Activated T-helper 1 cell treated with anti-CD3 and anti-CD28 coated beads, Interleukin-12 subunit alpha, Interleukin-12 subunit beta, Interleukin-2, Interleukin-4 antibody, amounts not matched to agents 30 ng/mL and 10 ng/mL and 1 ng/mL, durations not matched to agents 14 hours and 24 hours and 36 hours (primary cell): ENCODE measurements at regions not wholly inside any gene's neighbourhood (a gene's known extent, or its start where the extent isn't known, plus 50 kb on each side); places are given as distances from the start of the nearest gene placed in this dataset.

Experiments used
- DNase-seq: peaks from one replicate; pipeline ENCODE4 v3.0.0; 2021; ENCODE audit warnings: low spot score
- H3K27ac Mint-ChIP-seq: one replicate; pipeline ENCODE4 v1.8.0; 2021; ENCODE audit warnings: mild to moderate bottlenecking, mixed read lengths
- H3K27me3 Mint-ChIP-seq: one replicate; pipeline ENCODE4 v1.8.0; 2022; ENCODE audit warnings: mild to moderate bottlenecking, moderate library complexity, mixed read lengths; ENCODE audit not compliant: insufficient read depth
- H3K36me3 Mint-ChIP-seq: one replicate; pipeline ENCODE4 v1.8.0; 2021; ENCODE audit warnings: low read depth, mixed read lengths
- H3K4me1 Mint-ChIP-seq: one replicate; pipeline ENCODE4 v1.8.0; 2021; ENCODE audit warnings: low read depth, mixed read lengths
- H3K4me3 Mint-ChIP-seq: one replicate; pipeline ENCODE4 v1.8.0; 2021; ENCODE audit warnings: mild to moderate bottlenecking, moderate library complexity, mixed read lengths
- H3K9me3 Mint-ChIP-seq: one replicate; pipeline ENCODE4 v1.8.0; 2021; ENCODE audit warnings: mixed read lengths
- intact Hi-C: fragments of 100-400 bp; cut with micrococcal nuclease; formaldehyde crosslinking; loops from one replicate; pipeline ENCODE4 v1.15.1; 2024

DNA sequence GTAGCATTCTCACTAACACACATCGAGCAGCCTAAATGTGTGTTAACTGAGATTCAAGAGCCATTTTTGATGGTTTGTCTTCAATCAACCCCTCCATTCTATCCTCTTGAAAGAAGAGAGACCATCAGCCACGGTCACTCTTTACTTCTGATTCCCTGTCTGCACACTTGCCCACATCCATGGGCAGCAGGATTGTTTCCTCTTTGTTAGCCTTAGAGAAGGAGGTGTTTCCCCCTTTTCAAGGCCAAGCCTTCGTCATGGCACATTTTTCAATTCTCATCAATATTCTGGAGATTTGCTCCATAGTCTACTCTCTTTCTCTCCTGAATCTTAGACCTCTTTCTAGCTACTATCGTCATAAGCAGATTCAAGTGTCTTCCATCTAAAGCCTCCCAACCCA is 522.4 kb upstream of the NAALADL2 start:
- H3K4me3 Mint-ChIP-seq: no peak overlapping the region
- no peaks in the 10 kb centered on the region for H3K36me3 Mint-ChIP-seq
- no peaks in the 10 kb centered on the region for H3K4me1 Mint-ChIP-seq
- no peaks in the 10 kb centered on the region for H3K9me3 Mint-ChIP-seq
- DNase-seq: no peak
- no peak overlapping the region for H3K27ac Mint-ChIP-seq
- intact Hi-C loops: no loop called here
- H3K27me3 Mint-ChIP-seq: no peaks in the 10 kb centered on the region

DNA sequence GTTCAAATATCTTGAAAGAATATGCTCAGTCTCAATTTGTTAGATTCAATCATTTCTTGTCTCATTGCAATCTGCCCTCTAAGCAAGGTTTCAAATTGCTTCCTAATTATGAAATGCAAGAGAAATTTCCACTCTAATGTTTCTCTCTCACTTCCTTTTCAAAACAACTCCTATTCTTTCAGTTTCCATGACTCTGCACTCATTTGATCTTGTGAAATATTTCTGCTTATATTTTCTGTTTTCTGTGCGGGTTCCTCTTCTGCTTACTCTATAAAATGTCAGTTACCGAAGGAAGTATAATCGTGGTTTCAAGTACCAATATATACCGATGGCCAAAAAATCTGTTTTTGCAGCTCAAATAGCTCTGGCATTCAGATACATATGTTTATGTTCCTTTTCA is 521.9 kb upstream of the NAALADL2 start:
- Mint-ChIP-seq H3K4me1 (no peaks in the 10 kb centered on the region), H3K9me3 (no peaks in the 10 kb centered on the region), H3K27ac (no peak overlapping the region), H3K36me3 (no peaks in the 10 kb centered on the region), H3K4me3 (no peak overlapping the region), H3K27me3 (no peaks in the 10 kb centered on the region)
- intact Hi-C loops: no loop called here
- no peak for DNase-seq

DNA sequence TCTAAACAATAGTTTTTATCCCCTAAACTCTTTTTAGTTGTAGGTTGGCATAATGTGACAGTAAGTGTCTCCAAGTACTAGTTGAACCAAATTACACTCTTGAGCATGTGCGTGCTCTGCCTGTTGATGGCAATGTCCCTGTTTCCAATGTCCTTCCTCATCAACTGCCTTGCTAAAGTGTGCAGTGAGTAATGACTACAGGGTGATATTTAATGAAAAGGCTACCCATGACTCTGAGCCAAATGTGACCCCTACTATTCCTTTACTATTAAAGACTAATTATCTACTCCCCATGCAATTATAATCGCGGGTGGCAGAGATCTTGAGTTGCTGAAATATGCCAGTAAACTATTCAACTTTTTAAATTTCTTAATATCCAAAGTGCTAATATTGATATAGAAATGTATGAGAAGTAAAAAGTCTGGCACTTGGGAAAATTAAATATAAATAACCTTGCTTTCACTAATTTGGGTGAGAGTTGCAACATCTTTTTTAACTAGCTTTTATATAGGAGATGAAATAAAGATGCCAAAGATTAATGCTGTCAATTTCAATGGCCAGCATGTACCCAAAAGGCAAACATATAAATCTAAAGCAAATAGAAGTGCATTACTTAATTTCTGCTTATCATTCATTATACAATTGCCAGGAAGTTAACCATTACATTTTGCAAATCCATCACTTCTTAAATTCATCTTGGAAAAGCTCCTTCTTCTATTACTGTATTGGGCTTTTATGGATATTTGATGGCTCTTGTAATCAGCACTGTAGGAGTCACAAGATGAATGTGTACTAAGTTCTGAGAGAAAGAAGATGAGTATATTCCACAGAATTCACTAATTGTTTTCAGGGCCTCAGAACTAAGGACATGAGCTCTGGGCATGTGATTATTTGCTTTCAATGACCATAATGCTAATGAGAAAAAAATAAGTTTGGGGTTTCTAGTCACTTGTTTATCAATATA is 518.2 kb upstream of the NAALADL2 start:
- DNase-seq: no peak
- Mint-ChIP-seq H3K9me3 (no peaks in the 10 kb centered on the region), H3K4me3 (no peak overlapping the region), H3K27me3 (no peaks in the 10 kb centered on the region), H3K27ac (no peak overlapping the region), H3K36me3 (no peaks in the 10 kb centered on the region), H3K4me1 (no peaks in the 10 kb centered on the region)
- intact Hi-C loops: no loop called here

DNA sequence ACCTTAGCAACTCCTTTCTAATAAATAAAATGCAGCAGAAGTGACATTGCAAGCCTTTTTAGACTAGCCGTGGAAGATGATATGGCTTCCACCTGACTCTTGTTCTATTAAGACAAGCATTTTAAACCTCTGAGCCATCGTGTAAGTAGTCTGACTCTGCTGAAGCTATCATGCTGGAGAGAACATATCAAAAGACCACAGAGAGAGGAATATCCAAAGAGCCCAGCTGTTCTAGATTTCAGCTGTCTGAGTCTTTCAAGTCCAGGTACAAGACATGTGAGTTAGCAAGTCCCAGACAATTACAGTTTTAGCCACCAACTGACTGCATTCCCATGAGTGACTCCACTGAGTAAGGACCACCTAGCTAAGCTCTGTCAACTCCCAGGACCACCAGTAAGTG is 517.0 kb upstream of the NAALADL2 start:
- Mint-ChIP-seq H3K27ac (no peak overlapping the region), H3K27me3 (no peaks in the 10 kb centered on the region), H3K4me1 (no peaks in the 10 kb centered on the region), H3K4me3 (no peak overlapping the region), H3K9me3 (no peaks in the 10 kb centered on the region), H3K36me3 (no peaks in the 10 kb centered on the region)
- DNase-seq: no peak
- intact Hi-C loops: no loop called here

DNA sequence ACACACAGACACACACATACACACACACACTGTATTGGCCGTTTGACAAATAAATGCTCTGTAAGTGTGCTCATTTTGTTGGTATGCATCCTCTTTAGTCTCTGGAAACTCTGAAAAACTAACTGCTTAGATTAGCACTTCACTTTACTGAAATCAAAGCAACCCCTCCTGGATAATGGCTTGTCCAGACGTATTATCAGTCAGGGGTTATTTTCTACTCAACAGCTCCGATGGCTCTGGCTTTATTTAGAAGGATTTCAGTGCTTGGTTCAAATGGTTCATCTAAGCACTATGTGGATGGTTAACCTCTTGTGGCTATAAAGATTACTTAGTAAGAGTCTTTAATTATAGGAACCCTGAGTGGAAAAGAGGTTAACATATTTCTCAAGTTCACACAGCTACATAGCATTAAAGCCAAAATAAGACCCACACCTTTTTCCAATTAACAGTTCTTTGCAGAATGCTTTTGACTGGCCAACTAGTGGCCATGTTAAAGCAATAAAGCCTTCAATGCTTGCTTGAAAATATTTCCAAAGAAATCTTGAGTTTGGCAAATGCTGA is 516.1 kb upstream of the NAALADL2 start:
- Mint-ChIP-seq H3K4me3 (no peak overlapping the region), H3K9me3 (no peaks in the 10 kb centered on the region), H3K27ac (no peak overlapping the region), H3K27me3 (no peaks in the 10 kb centered on the region), H3K36me3 (no peaks in the 10 kb centered on the region), H3K4me1 (no peaks in the 10 kb centered on the region)
- DNase-seq: no peak
- intact Hi-C loops: no loop called here

DNA sequence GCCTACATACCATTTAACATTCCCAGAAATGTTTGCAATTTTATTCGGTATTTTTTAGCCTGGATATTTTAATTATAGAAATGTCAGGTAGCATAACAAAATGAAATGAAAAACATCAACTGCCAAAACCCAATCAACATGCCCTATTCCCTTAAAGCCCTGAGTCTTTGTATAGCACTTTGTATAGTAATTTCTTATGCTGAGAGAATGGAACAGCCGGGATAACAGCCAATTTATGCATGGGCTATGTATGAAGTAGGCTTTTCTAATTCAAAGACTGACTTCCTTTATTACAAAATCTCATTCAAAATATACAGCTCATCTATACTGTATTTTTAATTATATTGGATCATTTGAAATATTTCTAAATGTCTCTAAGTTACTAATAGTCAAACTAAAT is 513.0 kb upstream of the NAALADL2 start:
- DNase-seq: no peak
- Mint-ChIP-seq H3K4me3 (no peak overlapping the region), H3K36me3 (no peaks in the 10 kb centered on the region), H3K4me1 (no peaks in the 10 kb centered on the region), H3K27ac (no peak overlapping the region), H3K9me3 (no peaks in the 10 kb centered on the region), H3K27me3 (no peaks in the 10 kb centered on the region)
- intact Hi-C loops: no loop called here

DNA sequence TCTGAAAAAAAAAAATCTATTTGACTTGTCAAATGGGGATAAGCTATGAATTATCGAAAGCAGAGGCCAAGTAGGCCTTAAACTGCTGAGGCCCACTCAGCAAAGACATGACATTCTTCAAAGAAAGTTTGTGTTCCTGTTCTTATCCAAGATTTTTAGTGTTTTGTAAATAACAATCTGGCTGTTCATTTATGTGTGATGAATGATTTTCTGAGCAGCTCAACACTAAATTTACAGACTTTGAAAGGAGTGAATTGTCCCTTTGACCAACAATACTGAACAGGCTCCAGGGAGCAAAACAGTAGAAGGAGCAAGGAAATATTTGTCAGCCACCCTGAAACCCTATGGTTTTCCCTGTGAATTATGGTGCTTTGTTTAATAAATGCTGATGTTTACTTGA is 512.6 kb upstream of the NAALADL2 start:
- intact Hi-C loops: no loop called here
- no peak overlapping the region for H3K27ac Mint-ChIP-seq
- no peaks in the 10 kb centered on the region for H3K9me3 Mint-ChIP-seq
- no peaks in the 10 kb centered on the region for H3K36me3 Mint-ChIP-seq
- DNase-seq: no peak
- no peaks in the 10 kb centered on the region for H3K4me1 Mint-ChIP-seq
- no peak overlapping the region for H3K4me3 Mint-ChIP-seq
- H3K27me3 Mint-ChIP-seq: no peaks in the 10 kb centered on the region

DNA sequence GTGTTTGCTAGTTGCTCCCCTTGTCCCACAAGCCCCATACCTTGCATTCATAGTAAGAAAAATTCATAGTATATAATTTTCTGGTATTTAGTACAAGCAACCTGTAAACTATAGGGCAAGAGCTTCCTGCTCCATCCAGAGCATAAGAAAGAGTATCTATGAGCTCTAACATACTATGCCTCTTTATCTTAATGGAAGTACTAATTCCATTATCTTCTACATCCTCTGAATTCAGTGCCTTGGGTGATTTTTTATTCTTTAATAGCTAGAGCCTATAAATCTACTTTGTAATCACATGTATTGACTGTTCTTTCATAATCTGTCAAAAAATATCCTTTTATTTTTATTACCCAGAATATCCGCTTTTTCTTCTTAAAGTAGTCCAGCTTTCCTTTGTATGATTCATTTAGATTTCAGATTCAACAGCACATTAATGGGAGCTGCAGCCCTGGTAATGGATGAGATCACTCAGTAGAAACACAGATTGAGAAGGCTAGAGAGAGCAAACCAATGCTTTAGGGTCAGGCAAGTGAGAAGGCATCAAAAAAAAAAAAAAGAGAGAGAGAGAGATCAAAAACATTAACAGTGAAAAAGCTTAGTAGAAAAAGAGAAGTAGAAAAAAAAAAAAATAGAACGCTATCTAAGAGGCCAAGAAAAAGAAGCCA is 511.5 kb upstream of the NAALADL2 start:
- Mint-ChIP-seq H3K36me3 (no peaks in the 10 kb centered on the region), H3K27ac (no peak overlapping the region), H3K4me3 (no peak overlapping the region), H3K9me3 (no peaks in the 10 kb centered on the region), H3K27me3 (no peaks in the 10 kb centered on the region), H3K4me1 (no peaks in the 10 kb centered on the region)
- intact Hi-C loops: no loop called here
- DNase-seq: no peak

DNA sequence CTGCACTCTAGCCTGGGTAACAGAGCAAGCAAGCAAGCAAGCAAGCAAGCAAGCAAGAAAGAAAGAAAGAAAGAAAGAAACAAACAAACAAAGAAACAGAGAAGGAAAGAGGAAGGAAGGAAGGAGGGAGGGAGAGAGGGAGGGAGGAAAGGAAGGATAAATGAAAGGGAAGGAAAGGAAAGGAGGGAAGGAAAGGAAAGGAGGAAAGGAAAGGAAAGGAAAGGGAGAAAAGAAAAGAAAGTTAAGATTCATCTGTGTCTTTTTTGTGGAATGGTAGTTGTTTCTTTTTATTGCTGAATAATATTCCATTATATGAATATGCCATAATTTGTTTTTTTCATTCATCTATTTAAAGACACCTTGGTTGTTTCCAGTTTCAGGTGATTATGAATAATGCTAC is 506.9 kb upstream of the NAALADL2 start:
- no peaks in the 10 kb centered on the region for H3K36me3 Mint-ChIP-seq
- no peaks in the 10 kb centered on the region for H3K27me3 Mint-ChIP-seq
- no peaks in the 10 kb centered on the region for H3K9me3 Mint-ChIP-seq
- no peak overlapping the region for H3K4me3 Mint-ChIP-seq
- no peak for DNase-seq
- intact Hi-C loops: no loop called here
- no peak overlapping the region for H3K27ac Mint-ChIP-seq
- H3K4me1 Mint-ChIP-seq: no peaks in the 10 kb centered on the region

DNA sequence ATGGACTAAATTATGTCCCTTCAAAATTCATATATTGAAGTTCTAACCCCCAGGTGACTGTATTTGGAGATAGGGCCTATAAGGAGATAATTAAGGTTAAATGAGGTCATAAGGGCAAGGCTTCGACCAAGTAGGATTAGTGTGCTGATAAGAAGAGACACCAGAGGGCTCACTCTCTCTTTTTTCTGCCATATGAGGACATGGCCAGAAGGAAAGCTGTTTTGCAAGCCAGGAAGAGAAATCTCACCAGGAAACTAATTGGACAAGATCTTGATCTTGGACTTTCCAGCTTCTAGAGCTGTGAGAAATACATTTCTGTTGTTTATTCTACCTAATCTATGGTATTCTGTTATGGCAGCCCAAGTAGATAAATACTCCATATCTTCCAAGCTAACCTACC is 503.6 kb upstream of the NAALADL2 start:
- DNase-seq: no peak
- no peak overlapping the region for H3K4me3 Mint-ChIP-seq
- no peaks in the 10 kb centered on the region for H3K9me3 Mint-ChIP-seq
- no peaks in the 10 kb centered on the region for H3K36me3 Mint-ChIP-seq
- no peak overlapping the region for H3K27ac Mint-ChIP-seq
- no peaks in the 10 kb centered on the region for H3K4me1 Mint-ChIP-seq
- no peaks in the 10 kb centered on the region for H3K27me3 Mint-ChIP-seq
- intact Hi-C loops: no loop called here

DNA sequence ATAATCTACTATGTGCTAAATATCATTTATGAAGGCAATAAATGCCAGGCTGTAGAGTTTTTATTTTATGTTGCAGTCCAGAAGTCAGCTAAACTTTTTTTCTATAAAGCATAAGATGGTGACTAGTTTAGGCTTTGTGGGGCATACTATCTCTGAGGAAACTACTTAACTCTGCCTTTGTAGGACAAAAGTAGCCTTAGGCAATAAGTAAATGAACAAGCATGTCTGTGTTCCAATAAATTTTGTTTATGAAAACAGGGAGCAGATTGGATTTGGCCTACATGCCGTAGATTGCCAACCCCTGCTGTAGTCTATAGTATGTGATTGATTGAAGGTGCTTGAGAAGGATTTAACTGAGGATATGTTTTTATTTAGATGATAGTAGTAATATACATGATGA is 502.5 kb upstream of the NAALADL2 start:
- Mint-ChIP-seq H3K4me1 (no peaks in the 10 kb centered on the region), H3K4me3 (no peak overlapping the region), H3K27me3 (no peaks in the 10 kb centered on the region), H3K36me3 (no peaks in the 10 kb centered on the region), H3K27ac (no peak overlapping the region), H3K9me3 (no peaks in the 10 kb centered on the region)
- intact Hi-C loops: no loop called here
- DNase-seq: no peak

DNA sequence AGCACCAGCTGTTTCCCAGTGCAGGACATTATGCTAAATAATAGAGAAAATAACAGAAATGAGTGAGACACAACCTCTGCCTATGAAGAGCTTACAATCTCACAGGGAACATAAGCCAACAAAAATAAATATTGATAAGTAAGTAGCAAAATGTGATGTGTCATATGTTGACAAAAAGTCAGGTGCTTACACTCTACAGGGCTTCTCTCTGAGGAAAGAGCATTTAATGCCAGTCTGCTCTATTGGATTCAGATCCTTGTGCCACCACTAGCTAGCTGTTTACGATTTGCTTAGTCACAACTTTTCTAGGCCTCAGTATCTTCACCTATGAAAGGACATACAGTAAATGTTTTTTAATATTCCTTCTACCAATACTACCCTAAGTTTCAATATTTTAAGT is 500.9 kb upstream of the NAALADL2 start:
- Mint-ChIP-seq H3K4me1 (no peaks in the 10 kb centered on the region), H3K4me3 (no peak overlapping the region), H3K27ac (no peak overlapping the region), H3K36me3 (no peaks in the 10 kb centered on the region), H3K27me3 (no peaks in the 10 kb centered on the region), H3K9me3 (no peaks in the 10 kb centered on the region)
- DNase-seq: no peak
- intact Hi-C loops: no loop called here

DNA sequence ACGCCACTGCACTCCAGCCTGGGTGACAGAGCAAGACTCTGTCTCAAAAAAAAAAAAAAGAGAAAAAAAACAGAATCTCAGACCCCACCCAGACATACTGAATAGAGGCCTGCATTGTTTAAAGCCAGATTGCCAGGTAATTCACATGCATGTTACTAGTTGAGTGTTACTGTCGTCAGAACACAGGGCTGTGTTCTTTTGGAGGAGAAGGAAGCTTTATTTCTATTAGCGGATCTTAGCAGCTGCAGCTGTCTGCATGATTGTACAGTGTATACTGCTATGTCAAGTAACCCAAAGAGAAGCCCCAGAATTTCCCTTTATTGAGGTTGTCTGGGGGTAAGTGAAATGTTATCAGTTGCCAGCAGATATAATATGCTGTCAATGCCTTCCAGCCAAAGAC is 496.6 kb upstream of the NAALADL2 start:
- Mint-ChIP-seq H3K4me3 (no peak overlapping the region), H3K27me3 (no peaks in the 10 kb centered on the region), H3K4me1 (no peaks in the 10 kb centered on the region), H3K27ac (no peak overlapping the region), H3K9me3 (no peaks in the 10 kb centered on the region), H3K36me3 (no peaks in the 10 kb centered on the region)
- intact Hi-C loops: no loop called here
- DNase-seq: no peak
